Endothelial cell of umbilical vein (primary cell): ENCODE measurements at regions not wholly inside any gene's neighbourhood (a gene's known extent, or its start where the extent isn't known, plus 50 kb on each side); places are given as distances from the start of the nearest gene placed in this dataset.

Experiments
- EZH2 ChIP-seq: IDR thresholded peaks from 2 replicates; pipeline ENCODE4 v1.6.1; 2012; ENCODE audit warnings: borderline replicate concordance, low read depth, mild to moderate bottlenecking, moderate library complexity, low read length, inconsistent platforms; ENCODE audit not compliant: severe bottlenecking
- FOS ChIP-seq: IDR thresholded peaks from 2 replicates; pipeline ENCODE4 v1.6.1; 2011; ENCODE audit warnings: mild to moderate bottlenecking, low read length, moderate library complexity, borderline replicate concordance; ENCODE audit not compliant: insufficient read depth
- POLR2A ChIP-seq: IDR thresholded peaks from 2 replicates; pipeline ENCODE4 v1.6.1; 2012; ENCODE audit warnings: low read depth, mild to moderate bottlenecking, control low read depth, low read length
- POLR2AphosphoS5 ChIP-seq: IDR thresholded peaks from 2 replicates; pipeline ENCODE4 v1.6.1; 2012; ENCODE audit warnings: low read depth, mild to moderate bottlenecking, control low read depth, low read length, moderate library complexity; ENCODE audit not compliant: insufficient read depth
- TF ChIP-seq, protein P1 (sequence below), 2 donors: IDR thresholded peaks; 1 replicate in 1 of 2; 2 replicates in 1 of 2; pipeline ENCODE4 v1.5.1; 2011; ENCODE audit warnings: low read length in 2 of 2, mild to moderate bottlenecking in 2 of 2, moderate library complexity in 2 of 2, control low read depth in 1 of 2, inconsistent platforms in 1 of 2, low read depth in 1 of 2; ENCODE audit not compliant: insufficient read depth in 1 of 2; ENCODE audit errors: extremely low read depth in 1 of 2
- TF ChIP-seq, protein P2 (sequence below): IDR thresholded peaks from 2 replicates; pipeline ENCODE4 v1.6.1; 2011; ENCODE audit not compliant: insufficient read depth, insufficient read length

DNA sequence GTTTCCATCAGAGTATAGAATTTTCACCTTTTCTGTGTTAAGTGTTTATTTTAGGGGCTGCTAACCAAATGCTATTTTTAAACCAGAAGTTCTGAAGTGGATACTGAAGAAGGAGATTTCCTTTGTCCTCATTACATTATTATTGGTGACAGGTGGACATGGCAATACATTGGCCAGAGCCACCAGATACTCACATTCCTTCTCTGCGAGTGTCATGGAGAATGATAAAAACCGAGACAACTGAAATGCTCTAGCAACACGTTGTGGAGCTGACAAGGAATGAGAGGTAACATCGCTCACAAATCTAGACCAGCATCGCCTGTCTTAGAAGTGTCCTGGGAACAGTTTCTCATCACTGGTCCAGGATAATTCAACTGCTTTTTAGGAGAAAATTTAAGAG lies 241.2 kb downstream of the IRS1 start:
- TF ChIP-seq POLR2AphosphoS5, result no peak
- TF ChIP-seq, protein P1, sequence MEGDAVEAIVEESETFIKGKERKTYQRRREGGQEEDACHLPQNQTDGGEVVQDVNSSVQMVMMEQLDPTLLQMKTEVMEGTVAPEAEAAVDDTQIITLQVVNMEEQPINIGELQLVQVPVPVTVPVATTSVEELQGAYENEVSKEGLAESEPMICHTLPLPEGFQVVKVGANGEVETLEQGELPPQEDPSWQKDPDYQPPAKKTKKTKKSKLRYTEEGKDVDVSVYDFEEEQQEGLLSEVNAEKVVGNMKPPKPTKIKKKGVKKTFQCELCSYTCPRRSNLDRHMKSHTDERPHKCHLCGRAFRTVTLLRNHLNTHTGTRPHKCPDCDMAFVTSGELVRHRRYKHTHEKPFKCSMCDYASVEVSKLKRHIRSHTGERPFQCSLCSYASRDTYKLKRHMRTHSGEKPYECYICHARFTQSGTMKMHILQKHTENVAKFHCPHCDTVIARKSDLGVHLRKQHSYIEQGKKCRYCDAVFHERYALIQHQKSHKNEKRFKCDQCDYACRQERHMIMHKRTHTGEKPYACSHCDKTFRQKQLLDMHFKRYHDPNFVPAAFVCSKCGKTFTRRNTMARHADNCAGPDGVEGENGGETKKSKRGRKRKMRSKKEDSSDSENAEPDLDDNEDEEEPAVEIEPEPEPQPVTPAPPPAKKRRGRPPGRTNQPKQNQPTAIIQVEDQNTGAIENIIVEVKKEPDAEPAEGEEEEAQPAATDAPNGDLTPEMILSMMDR (IDR thresholded peaks at IDR 0.05; ENCODE audit: extremely low read depth in 1 of 2, insufficient read depth in 1 of 2, low read depth in 1 of 2, low read length in 2 of 2), result no peak
- no peak for TF ChIP-seq EZH2
- TF ChIP-seq FOS, result no peak
- TF ChIP-seq, protein P2, sequence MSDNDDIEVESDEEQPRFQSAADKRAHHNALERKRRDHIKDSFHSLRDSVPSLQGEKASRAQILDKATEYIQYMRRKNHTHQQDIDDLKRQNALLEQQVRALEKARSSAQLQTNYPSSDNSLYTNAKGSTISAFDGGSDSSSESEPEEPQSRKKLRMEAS, result no peak
- TF ChIP-seq POLR2A, result no peak
